ENCODE measurements at regions not wholly inside any gene's neighbourhood (a gene's known extent, or its start where the extent isn't known, plus 50 kb on each side); places are given as distances from the start of the nearest gene placed in this dataset.

GRCh38 chr13:107075576-107075975, 507.6 kb upstream of the ARGLU1 start:
- 84 to 93% (median 93%) methylated on average over 6 of the region's 6 CpGs for WGBS, 3 donors

GRCh38 chr13:107070792-107071191, 502.9 kb upstream of the ARGLU1 start:
- 62 to 89% (median 66%) methylated on average over 5 of the region's 5 CpGs for WGBS, 3 donors
- H3K27ac ChIP-seq (ENCODE audit: low read depth, low read length): no peak overlapping the region

More at GRCh38 chr13:107075576-107075975, 507.6 kb upstream of the ARGLU1 start:
- no peak overlapping the region for H3K27ac ChIP-seq (ENCODE audit: low read depth, low read length)

GRCh38 chr13:107069108-107069776, 501.3 kb upstream of the ARGLU1 start:
- 57 to 69% (median 61%) methylated on average over 4 of the region's 4 CpGs for WGBS, 3 donors
- H3K27ac ChIP-seq (ENCODE audit: low read depth, low read length): no peak overlapping the region

- 89 to 95% (median 93%) methylated on average over 4 of the region's 4 CpGs for WGBS, 3 donors
- H3K27ac ChIP-seq (ENCODE audit: low read depth, low read length): no peak overlapping the region
Observed at GRCh38 chr13:107067381-107067780, 499.4 kb upstream of the ARGLU1 start.

GRCh38 chr13:107066355-107066754, 498.4 kb upstream of the ARGLU1 start:
- H3K27ac ChIP-seq (ENCODE audit: low read depth, low read length): no peak overlapping the region
- 85 to 92% (median 86%) methylated on average over 3 of the region's 3 CpGs for WGBS, 3 donors

GRCh38 chr13:107065036-107065435, 497.1 kb upstream of the ARGLU1 start:
- WGBS, 3 donors: 68 to 89% (median 87%) methylated on average over 3 of the region's 3 CpGs
- no peak overlapping the region for H3K27ac ChIP-seq (ENCODE audit: low read depth, low read length)

- 45 to 72% (median 68%) methylated on average over 3 of the region's 3 CpGs for WGBS, 3 donors
Observed at GRCh38 chr13:107057028-107057631, 489.2 kb upstream of the ARGLU1 start.

GRCh38 chr13:107043021-107043956, 475.4 kb upstream of the ARGLU1 start:
- WGBS, 3 donors: 55 to 63% (median 61%) methylated on average over 7 of the region's 7 CpGs
- H3K27ac ChIP-seq (ENCODE audit: low read depth, low read length): no peak overlapping the region

More at GRCh38 chr13:107057028-107057631, 489.2 kb upstream of the ARGLU1 start:
- H3K27ac ChIP-seq (ENCODE audit: low read depth, low read length): no peak overlapping the region

GRCh38 chr13:107035778-107036177, 467.8 kb upstream of the ARGLU1 start:
- H3K27ac ChIP-seq (ENCODE audit: low read depth, low read length): no peak overlapping the region
- 53 to 59% (median 56%) methylated on average over 2 of the region's 2 CpGs for WGBS, 3 donors

- H3K27ac ChIP-seq (ENCODE audit: low read depth, low read length): no peak overlapping the region
- 82 to 92% (median 87%) methylated on average over 6 of the region's 6 CpGs for WGBS, 3 donors
Observed at GRCh38 chr13:107035186-107035585, 467.2 kb upstream of the ARGLU1 start.

- H3K27ac ChIP-seq (ENCODE audit: low read depth, low read length): no peak overlapping the region
- 89 to 96% (median 95%) methylated on average over 17 of the region's 17 CpGs for WGBS, 3 donors
Observed at GRCh38 chr13:107034236-107034872, 466.4 kb upstream of the ARGLU1 start.

- 46 to 65% (median 52%) methylated on average over 2 of the region's 2 CpGs for WGBS, 3 donors
- H3K27ac ChIP-seq (ENCODE audit: low read depth, low read length): no peak overlapping the region
Observed at GRCh38 chr13:107031716-107032115, 463.8 kb upstream of the ARGLU1 start.

- 62 to 79% (median 70%) methylated on average over 8 of the region's 8 CpGs for WGBS, 3 donors
Observed at GRCh38 chr13:107028751-107029150, 460.8 kb upstream of the ARGLU1 start.

GRCh38 chr13:107025991-107026390, 458.1 kb upstream of the ARGLU1 start:
- H3K27ac ChIP-seq (ENCODE audit: low read depth, low read length): no peak overlapping the region
- 23 to 70% (median 68%) methylated on average over 1 of the region's 1 CpG for WGBS, 3 donors

More at GRCh38 chr13:107028751-107029150, 460.8 kb upstream of the ARGLU1 start:
- H3K27ac ChIP-seq (ENCODE audit: low read depth, low read length): no peak overlapping the region

GRCh38 chr13:107023335-107023734, 455.4 kb upstream of the ARGLU1 start:
- no peak overlapping the region for H3K27ac ChIP-seq (ENCODE audit: low read depth, low read length)
- 88 to 94% (median 89%) methylated on average over 2 of the region's 2 CpGs for WGBS, 3 donors

GRCh38 chr13:107020393-107020792, 452.5 kb upstream of the ARGLU1 start:
- 87 to 93% (median 93%) methylated on average over 7 of the region's 7 CpGs for WGBS, 3 donors
- H3K27ac ChIP-seq (ENCODE audit: low read depth, low read length): no peak overlapping the region

- 48 to 82% (median 77%) methylated on average over 4 of the region's 4 CpGs for WGBS, 3 donors
- no peak overlapping the region for H3K27ac ChIP-seq (ENCODE audit: low read depth, low read length)
Observed at GRCh38 chr13:107018285-107018684, 450.3 kb upstream of the ARGLU1 start.

- 58 to 72% (median 67%) methylated on average over 2 of the region's 2 CpGs for WGBS, 3 donors
- H3K27ac ChIP-seq (ENCODE audit: low read depth, low read length): no peak overlapping the region
Observed at GRCh38 chr13:107006661-107007060, 438.7 kb upstream of the ARGLU1 start.

Data from adipose tissue (tissue), 3 donors.